GM21360 (cell line): ENCODE measurements at regions not wholly inside any gene's neighbourhood (a gene's known extent, or its start where the extent isn't known, plus 50 kb on each side); places are given as distances from the start of the nearest gene placed in this dataset.
"Not testable (repeated sequence)": the region's sequence is repeated elsewhere in the genome, so short reads cannot be mapped to it uniquely, and the experiment has no call there.

Experiments
- ATAC-seq: cut with Tn5 transposase; IDR thresholded peaks from one replicate; pipeline ENCODE4 v1.9.1; 2021; ENCODE audit warnings: mild to moderate bottlenecking, moderate library complexity; ENCODE audit not compliant: unreplicated experiment

- no peak for ATAC-seq
Measured at GRCh38 chr11:92594251-92594650, 369.6 kb downstream of the FAT3 start.

GRCh38 chr11:92595052-92595451 is 370.4 kb downstream of the FAT3 start:
- no peak for ATAC-seq

GRCh38 chr11:92596596-92597317 is 372.1 kb downstream of the FAT3 start:
- ATAC-seq, result no peak

- ATAC-seq, result no peak
Measured at GRCh38 chr11:92601048-92601447, 368.4 kb upstream of the MTNR1B start.

- no peak for ATAC-seq
Measured at GRCh38 chr11:92605667-92606066, 363.8 kb upstream of the MTNR1B start.

- no peak for ATAC-seq
Measured at GRCh38 chr11:92607969-92608722, 361.3 kb upstream of the MTNR1B start.

- ATAC-seq, result no peak
Measured at GRCh38 chr11:92611157-92611556, 358.3 kb upstream of the MTNR1B start.

GRCh38 chr11:92618020-92618419 is 351.4 kb upstream of the MTNR1B start:
- ATAC-seq, result not testable (repeated sequence)

GRCh38 chr11:92623055-92623454 is 346.4 kb upstream of the MTNR1B start:
- no peak for ATAC-seq

- ATAC-seq, result no peak
Measured at GRCh38 chr11:92625894-92626293, 343.6 kb upstream of the MTNR1B start.

- ATAC-seq, result no peak
Measured at GRCh38 chr11:92626624-92627023, 342.8 kb upstream of the MTNR1B start.

GRCh38 chr11:92627615-92628256 is 341.7 kb upstream of the MTNR1B start:
- no peak for ATAC-seq

GRCh38 chr11:92628401-92629292 is 340.8 kb upstream of the MTNR1B start:
- ATAC-seq, result no peak

- ATAC-seq, result no peak
Measured at GRCh38 chr11:92632495-92632894, 337.0 kb upstream of the MTNR1B start.

GRCh38 chr11:92633820-92634219 is 335.6 kb upstream of the MTNR1B start:
- ATAC-seq, result no peak

- no peak for ATAC-seq
Measured at GRCh38 chr11:92636543-92637188, 332.8 kb upstream of the MTNR1B start.

GRCh38 chr11:92638678-92639077 is 330.8 kb upstream of the MTNR1B start:
- no peak for ATAC-seq

GRCh38 chr11:92642177-92642931 is 327.1 kb upstream of the MTNR1B start:
- ATAC-seq, result no peak

GRCh38 chr11:92643827-92644226 is 325.6 kb upstream of the MTNR1B start:
- no peak for ATAC-seq
